ENCODE measurements at regions not wholly inside any gene's neighbourhood (a gene's known extent, or its start where the extent isn't known, plus 50 kb on each side); places are given as distances from the start of the nearest gene placed in this dataset.

DNA sequence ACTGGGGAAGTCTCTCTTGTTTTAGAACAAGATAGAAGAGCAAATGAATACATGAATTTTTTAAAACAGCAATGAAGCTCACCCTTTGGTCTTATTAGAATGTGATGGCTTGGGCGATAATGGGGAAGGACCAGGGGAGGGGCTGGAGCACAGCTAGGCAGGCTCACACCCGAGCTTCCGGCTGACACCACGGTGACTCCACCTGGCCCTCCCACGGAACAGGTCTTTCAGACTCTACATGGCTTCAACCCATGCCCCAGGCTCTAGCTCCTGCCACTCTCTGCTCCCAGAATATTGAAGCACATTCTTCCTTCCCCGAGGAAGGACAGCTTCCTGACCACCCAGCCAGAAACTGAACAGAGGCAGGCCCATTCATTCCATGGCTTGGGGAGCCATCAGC is 127.5 kb upstream of the AGAP1 start:
- Histone ChIP-seq H3K9ac (ENCODE audit: low read length) (no peak overlapping the region), H3K9me3 (ENCODE audit: control insufficient read depth, low read length) (no peaks in the 10 kb centered on the region), H3K4me1 (ENCODE audit: control insufficient read depth, insufficient read depth, low read length) (no peaks in the 10 kb centered on the region), H3K4me3 (ENCODE audit: low read length) (no peak overlapping the region), H3K27me3 (ENCODE audit: control insufficient read depth, insufficient read depth, low read length) (peaks cover 4% of the 10 kb centered on the region), H3K36me3 (ENCODE audit: control insufficient read depth, insufficient read depth, low read length) (no peaks in the 10 kb centered on the region)

DNA sequence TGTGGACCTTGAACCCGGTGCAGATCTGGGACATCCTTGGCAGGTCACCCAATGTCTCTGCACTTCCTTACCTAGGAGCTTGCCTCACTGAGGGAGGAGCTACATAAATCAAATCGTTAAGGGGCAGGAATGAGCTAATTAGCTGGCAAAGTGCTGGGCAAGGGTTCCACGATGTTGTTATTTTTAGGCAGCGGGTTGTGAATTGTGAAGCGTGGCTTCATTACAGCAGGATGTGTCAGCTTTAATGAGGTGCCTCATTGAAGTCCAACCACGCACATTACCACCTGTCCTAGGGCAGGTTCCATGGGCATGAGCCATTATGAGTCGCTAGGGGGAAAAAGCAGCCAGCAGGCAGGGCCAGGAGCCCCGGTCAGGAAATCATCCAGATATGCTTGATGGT is 127.0 kb upstream of the AGAP1 start:
- Histone ChIP-seq H3K36me3 (ENCODE audit: control insufficient read depth, insufficient read depth, low read length) (no peaks in the 10 kb centered on the region), H3K9ac (ENCODE audit: low read length) (no peak overlapping the region), H3K27me3 (ENCODE audit: control insufficient read depth, insufficient read depth, low read length) (peaks cover 4% of the 10 kb centered on the region), H3K4me1 (ENCODE audit: control insufficient read depth, insufficient read depth, low read length) (no peaks in the 10 kb centered on the region), H3K9me3 (ENCODE audit: control insufficient read depth, low read length) (no peaks in the 10 kb centered on the region), H3K4me3 (ENCODE audit: low read length) (no peak overlapping the region)

DNA sequence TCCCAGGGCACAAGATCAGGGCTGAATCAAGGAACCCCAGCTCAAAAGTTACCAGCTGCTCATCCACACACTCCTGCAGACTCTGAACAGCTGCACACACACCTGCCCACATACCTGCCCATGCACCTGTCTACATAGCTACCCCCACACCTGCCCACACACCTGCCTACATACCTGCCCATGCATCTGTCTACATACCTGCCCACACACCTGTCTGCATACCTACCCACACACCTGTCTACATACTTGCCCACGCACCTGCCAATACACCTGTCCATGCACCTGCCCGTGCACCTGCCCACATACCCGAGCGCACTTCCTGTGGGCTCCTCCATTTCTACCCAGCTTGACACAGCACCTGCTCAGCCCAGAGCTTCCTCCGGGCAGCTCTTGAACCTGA is 122.8 kb upstream of the AGAP1 start:
- no peak overlapping the region for H3K9ac ChIP-seq (ENCODE audit: low read length)
- H3K9me3 ChIP-seq (ENCODE audit: control insufficient read depth, low read length) = no peaks in the 10 kb centered on the region
- H3K4me1 ChIP-seq (ENCODE audit: control insufficient read depth, insufficient read depth, low read length) = no peaks in the 10 kb centered on the region
- H3K4me3 ChIP-seq (ENCODE audit: low read length) = no peak overlapping the region
- no peaks in the 10 kb centered on the region for H3K36me3 ChIP-seq (ENCODE audit: control insufficient read depth, insufficient read depth, low read length)
- H3K27me3 ChIP-seq (ENCODE audit: control insufficient read depth, insufficient read depth, low read length) = no peaks in the 10 kb centered on the region

DNA sequence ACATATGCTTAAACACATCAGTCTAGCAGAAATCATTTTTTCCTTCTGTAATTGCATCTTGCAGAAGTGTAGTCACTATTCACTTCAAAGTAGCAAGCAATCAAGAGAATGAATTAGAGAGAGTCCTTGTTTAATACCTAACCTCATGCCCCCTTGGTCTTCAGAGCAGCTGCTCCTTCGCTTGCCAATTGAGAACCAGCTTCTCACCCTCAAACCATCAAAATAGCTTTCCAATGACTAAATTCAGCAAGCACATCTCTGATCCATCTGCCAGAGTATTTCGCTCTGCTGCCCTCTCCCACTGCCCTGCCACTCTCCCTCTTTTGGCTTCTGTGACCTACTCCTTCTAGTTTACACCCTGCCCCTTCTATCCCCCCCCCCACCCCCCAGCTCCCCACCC is 120.7 kb upstream of the AGAP1 start:
- Histone ChIP-seq H3K9me3 (ENCODE audit: control insufficient read depth, low read length) (no peaks in the 10 kb centered on the region), H3K4me3 (ENCODE audit: low read length) (no peak overlapping the region), H3K9ac (ENCODE audit: low read length) (no peak overlapping the region), H3K36me3 (ENCODE audit: control insufficient read depth, insufficient read depth, low read length) (no peaks in the 10 kb centered on the region), H3K27me3 (ENCODE audit: control insufficient read depth, insufficient read depth, low read length) (no peaks in the 10 kb centered on the region), H3K4me1 (ENCODE audit: control insufficient read depth, insufficient read depth, low read length) (no peaks in the 10 kb centered on the region)

DNA sequence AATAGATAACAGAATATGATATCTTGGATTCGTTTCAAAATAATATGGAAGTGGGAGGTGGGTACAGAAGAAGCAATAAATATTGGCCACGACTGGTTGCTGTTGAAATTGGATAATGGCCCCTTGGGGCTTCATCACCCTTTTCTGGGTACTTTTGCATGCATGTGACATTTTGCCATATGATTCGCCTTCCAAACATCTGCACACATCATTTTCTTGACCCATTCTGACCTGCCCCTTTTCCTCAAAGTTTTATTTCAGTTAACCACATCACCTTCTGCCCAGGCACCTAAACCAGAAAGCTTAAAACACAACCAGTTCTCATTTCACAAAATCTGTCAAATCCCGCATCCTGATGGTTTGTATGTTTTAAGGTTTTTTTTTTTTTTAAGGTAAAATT is 116.7 kb upstream of the AGAP1 start:
- no peaks in the 10 kb centered on the region for H3K36me3 ChIP-seq (ENCODE audit: control insufficient read depth, insufficient read depth, low read length)
- no peaks in the 10 kb centered on the region for H3K9me3 ChIP-seq (ENCODE audit: control insufficient read depth, low read length)
- no peak overlapping the region for H3K4me3 ChIP-seq (ENCODE audit: low read length)
- H3K27me3 ChIP-seq (ENCODE audit: control insufficient read depth, insufficient read depth, low read length) = no peaks in the 10 kb centered on the region
- no peaks in the 10 kb centered on the region for H3K4me1 ChIP-seq (ENCODE audit: control insufficient read depth, insufficient read depth, low read length)
- no peak overlapping the region for H3K9ac ChIP-seq (ENCODE audit: low read length)

DNA sequence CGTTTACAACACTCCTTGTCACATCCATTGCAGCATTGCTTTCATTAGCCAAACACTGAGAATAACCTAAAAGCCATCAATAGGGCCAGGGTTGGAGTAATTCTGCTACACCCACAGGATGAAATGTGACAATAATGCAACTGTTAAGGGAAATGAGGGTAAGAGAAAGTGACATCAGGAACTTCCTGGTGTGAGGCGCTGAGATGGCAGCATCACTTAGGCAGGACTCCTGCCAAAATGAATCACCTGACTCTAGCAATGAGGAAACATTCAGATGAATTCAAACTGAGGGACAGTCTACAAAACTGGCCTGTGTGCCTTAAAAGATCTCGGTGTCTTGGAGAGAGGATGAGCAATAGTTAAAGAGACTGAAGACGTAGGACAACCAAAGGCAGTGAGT is 115.6 kb upstream of the AGAP1 start:
- Histone ChIP-seq H3K9ac (ENCODE audit: low read length) (no peak overlapping the region), H3K9me3 (ENCODE audit: control insufficient read depth, low read length) (no peaks in the 10 kb centered on the region), H3K36me3 (ENCODE audit: control insufficient read depth, insufficient read depth, low read length) (no peaks in the 10 kb centered on the region), H3K4me1 (ENCODE audit: control insufficient read depth, insufficient read depth, low read length) (no peaks in the 10 kb centered on the region), H3K27me3 (ENCODE audit: control insufficient read depth, insufficient read depth, low read length) (no peaks in the 10 kb centered on the region), H3K4me3 (ENCODE audit: low read length) (no peak overlapping the region)

DNA sequence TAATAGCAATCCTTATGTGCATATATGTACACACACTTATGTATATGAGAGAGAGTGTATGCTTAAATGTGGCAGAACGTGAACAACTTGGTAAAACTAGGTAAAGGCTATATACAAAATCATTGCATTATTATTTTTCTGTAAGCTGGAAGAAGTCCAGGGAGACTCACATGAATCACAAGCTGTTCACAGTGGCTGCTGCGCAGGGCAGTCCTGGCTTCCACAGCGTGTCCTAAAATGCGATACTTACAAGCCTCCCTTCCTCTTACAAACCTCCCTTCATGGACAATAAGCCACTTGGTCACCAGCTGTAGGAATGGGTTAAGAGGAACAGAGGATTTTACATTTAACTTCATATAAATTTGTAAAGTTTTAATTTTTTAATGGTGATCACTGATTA is 114.9 kb upstream of the AGAP1 start:
- Histone ChIP-seq H3K4me1 (ENCODE audit: control insufficient read depth, insufficient read depth, low read length) (no peaks in the 10 kb centered on the region), H3K9ac (ENCODE audit: low read length) (no peak overlapping the region), H3K27me3 (ENCODE audit: control insufficient read depth, insufficient read depth, low read length) (no peaks in the 10 kb centered on the region), H3K4me3 (ENCODE audit: low read length) (no peak overlapping the region), H3K36me3 (ENCODE audit: control insufficient read depth, insufficient read depth, low read length) (no peaks in the 10 kb centered on the region), H3K9me3 (ENCODE audit: control insufficient read depth, low read length) (no peaks in the 10 kb centered on the region)

DNA sequence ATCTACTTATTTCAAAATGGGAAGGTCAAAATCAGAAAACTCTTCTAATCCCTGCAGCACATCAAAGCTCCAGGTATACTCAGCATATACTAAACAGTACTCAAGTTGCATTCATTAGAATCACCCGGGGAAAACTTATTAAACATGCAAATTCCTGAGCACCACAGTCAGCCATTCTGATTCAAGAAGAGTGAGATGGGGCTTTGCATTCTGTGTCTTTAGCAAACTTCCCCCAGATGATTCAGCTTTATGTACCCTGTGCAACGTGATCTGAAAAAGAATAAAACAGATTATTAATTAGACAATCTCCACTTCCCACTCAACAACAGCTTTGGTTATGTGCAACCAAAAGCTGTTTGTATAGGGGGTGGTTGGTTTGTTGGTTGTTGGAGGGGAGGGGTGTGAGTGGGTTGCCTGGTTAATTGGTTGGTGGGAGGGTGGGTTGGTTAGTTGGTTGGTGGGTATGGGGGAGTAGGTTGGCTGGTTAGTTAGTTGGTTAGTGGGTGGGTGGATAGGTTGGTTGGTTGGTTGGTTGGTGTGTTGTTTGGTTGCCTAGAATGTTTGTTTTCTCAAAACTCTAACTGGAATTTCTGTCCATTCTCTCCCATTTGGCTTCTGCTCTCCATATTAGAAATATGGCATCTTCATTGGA is 112.5 kb upstream of the AGAP1 start:
- Histone ChIP-seq H3K4me3 (ENCODE audit: low read length) (no peak overlapping the region), H3K9ac (ENCODE audit: low read length) (no peak overlapping the region), H3K36me3 (ENCODE audit: control insufficient read depth, insufficient read depth, low read length) (no peaks in the 10 kb centered on the region), H3K9me3 (ENCODE audit: control insufficient read depth, low read length) (no peaks in the 10 kb centered on the region), H3K4me1 (ENCODE audit: control insufficient read depth, insufficient read depth, low read length) (no peaks in the 10 kb centered on the region), H3K27me3 (ENCODE audit: control insufficient read depth, insufficient read depth, low read length) (no peaks in the 10 kb centered on the region)

DNA sequence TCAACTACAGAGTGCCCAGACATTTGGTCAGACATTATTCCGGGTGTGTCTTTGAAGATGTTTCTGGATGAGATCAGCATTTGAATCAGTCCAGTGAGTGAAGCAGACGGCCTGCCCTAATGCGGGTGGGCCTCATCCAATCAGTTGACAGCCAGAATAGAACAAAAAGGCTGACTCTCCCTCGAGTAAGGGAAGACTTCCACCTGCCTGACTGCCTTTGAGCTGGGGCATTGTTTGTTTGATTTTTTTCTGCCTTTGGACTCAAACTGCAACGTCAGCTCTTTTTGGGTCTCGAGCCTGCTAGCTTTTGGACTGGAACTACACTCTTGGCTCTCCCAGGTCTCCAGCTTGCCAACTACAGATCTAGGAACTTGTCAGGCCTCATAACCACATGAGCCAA is 111.7 kb upstream of the AGAP1 start:
- Histone ChIP-seq H3K36me3 (ENCODE audit: control insufficient read depth, insufficient read depth, low read length) (no peaks in the 10 kb centered on the region), H3K4me3 (ENCODE audit: low read length) (no peak overlapping the region), H3K9ac (ENCODE audit: low read length) (no peak overlapping the region), H3K9me3 (ENCODE audit: control insufficient read depth, low read length) (no peaks in the 10 kb centered on the region), H3K4me1 (ENCODE audit: control insufficient read depth, insufficient read depth, low read length) (no peaks in the 10 kb centered on the region), H3K27me3 (ENCODE audit: control insufficient read depth, insufficient read depth, low read length) (no peaks in the 10 kb centered on the region)

DNA sequence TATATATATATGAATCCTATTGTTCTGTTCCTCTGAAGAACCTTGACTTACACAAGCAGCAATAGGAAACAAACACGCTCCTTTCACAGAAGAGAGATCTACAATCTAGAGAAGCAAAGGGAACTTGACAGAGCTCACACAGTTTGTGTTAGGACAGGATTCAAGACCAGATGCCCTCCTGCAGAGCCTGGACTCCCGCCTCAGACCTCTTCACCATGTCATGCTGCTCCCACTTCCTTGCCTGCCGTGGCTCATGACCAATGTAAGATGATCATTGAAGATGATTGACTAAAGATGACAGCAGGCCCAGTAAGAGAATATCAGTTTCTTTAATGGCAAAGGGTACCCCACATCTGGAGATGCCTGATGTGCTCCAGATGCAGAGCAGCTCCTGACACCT is 111.2 kb upstream of the AGAP1 start:
- Histone ChIP-seq H3K4me1 (ENCODE audit: control insufficient read depth, insufficient read depth, low read length) (no peaks in the 10 kb centered on the region), H3K27me3 (ENCODE audit: control insufficient read depth, insufficient read depth, low read length) (no peaks in the 10 kb centered on the region), H3K4me3 (ENCODE audit: low read length) (no peak overlapping the region), H3K9me3 (ENCODE audit: control insufficient read depth, low read length) (no peaks in the 10 kb centered on the region), H3K9ac (ENCODE audit: low read length) (no peak overlapping the region), H3K36me3 (ENCODE audit: control insufficient read depth, insufficient read depth, low read length) (no peaks in the 10 kb centered on the region)

DNA sequence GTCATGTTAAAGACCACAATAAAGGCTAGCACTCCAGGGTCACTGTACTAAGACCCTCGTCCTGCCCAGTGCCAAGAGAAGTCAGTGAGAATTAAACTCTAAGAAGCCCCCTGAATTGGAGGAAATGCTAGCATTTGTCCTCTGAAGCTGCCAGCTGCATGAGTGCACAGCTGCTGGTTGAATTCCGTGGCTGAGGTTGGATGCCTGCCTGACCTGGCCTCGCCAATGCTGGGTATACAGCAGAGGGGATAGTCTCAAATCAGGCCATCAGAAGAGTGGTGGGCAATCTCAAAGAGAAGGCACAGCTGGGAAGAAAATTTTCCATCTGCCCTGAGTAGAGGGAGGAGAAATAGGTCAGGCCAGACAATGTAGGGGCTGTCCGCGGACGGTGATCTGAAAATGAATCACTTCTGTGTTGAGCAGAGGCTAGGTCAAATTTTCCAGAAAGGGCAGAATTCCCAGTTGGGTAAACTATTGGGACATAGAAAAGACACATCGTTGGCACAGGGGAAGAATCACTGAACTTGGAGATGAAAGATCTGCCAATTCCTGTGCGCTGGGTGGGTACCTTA is 110.5 kb upstream of the AGAP1 start:
- no peaks in the 10 kb centered on the region for H3K9me3 ChIP-seq (ENCODE audit: control insufficient read depth, low read length)
- H3K4me1 ChIP-seq (ENCODE audit: control insufficient read depth, insufficient read depth, low read length) = no peaks in the 10 kb centered on the region
- H3K36me3 ChIP-seq (ENCODE audit: control insufficient read depth, insufficient read depth, low read length) = no peaks in the 10 kb centered on the region
- no peak overlapping the region for H3K9ac ChIP-seq (ENCODE audit: low read length)
- H3K4me3 ChIP-seq (ENCODE audit: low read length) = no peak overlapping the region
- no peaks in the 10 kb centered on the region for H3K27me3 ChIP-seq (ENCODE audit: control insufficient read depth, insufficient read depth, low read length)

DNA sequence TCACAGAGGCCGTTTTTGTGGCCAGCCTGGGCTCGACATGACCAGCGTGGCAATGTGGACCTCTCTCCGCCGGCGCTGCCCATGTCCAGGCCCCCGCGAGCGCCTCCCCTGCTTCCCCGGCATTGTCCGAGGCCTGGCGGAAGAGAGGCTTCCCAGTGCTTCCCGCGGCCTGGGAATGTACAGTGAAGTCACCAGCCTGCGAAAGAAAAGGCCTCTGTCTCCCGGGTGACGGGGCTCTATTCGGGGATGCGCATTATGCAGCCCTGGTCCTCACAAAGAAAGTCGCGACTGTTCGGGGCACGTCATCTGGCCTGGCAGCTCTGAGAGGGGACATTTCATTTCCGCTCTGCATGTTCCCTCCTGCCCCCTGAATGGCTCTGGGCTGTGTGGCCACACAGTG is 109.2 kb upstream of the AGAP1 start:
- H3K9me3 ChIP-seq (ENCODE audit: control insufficient read depth, low read length) = no peaks in the 10 kb centered on the region
- H3K4me1 ChIP-seq (ENCODE audit: control insufficient read depth, insufficient read depth, low read length) = no peaks in the 10 kb centered on the region
- no peaks in the 10 kb centered on the region for H3K27me3 ChIP-seq (ENCODE audit: control insufficient read depth, insufficient read depth, low read length)
- no peaks in the 10 kb centered on the region for H3K36me3 ChIP-seq (ENCODE audit: control insufficient read depth, insufficient read depth, low read length)
- H3K9ac ChIP-seq (ENCODE audit: low read length) = no peak overlapping the region
- H3K4me3 ChIP-seq (ENCODE audit: low read length) = no peak overlapping the region

DNA sequence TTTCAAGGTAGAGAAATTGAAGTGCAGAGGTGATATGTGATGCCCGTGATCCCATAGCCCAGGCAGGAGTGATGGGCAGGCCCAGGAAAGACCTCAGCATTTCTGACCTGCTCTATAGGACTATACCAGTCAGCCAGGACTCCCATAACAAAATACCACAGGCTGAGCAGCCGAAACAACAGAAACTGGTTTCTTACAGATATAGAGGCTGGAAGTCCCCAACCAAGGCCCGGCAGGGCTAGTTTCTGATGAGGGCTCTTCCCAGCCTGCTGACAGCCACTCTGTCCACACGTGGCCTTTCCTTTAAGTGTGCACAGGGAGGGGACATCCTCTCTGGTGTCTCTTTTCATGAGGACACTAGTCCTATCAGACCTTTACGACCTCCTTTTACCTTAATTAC is 104.2 kb upstream of the AGAP1 start:
- no peaks in the 10 kb centered on the region for H3K36me3 ChIP-seq (ENCODE audit: control insufficient read depth, insufficient read depth, low read length)
- no peaks in the 10 kb centered on the region for H3K4me1 ChIP-seq (ENCODE audit: control insufficient read depth, insufficient read depth, low read length)
- no peaks in the 10 kb centered on the region for H3K9me3 ChIP-seq (ENCODE audit: control insufficient read depth, low read length)
- no peak overlapping the region for H3K9ac ChIP-seq (ENCODE audit: low read length)
- H3K27me3 ChIP-seq (ENCODE audit: control insufficient read depth, insufficient read depth, low read length) = no peaks in the 10 kb centered on the region
- no peak overlapping the region for H3K4me3 ChIP-seq (ENCODE audit: low read length)
